Activated T-cell treated with anti-CD3 and anti-CD28 coated beads, Interleukin-2, amount 50 U/mL, for 72 hours (primary cell): ENCODE measurements at regions not wholly inside any gene's neighbourhood (a gene's known extent, or its start where the extent isn't known, plus 50 kb on each side); places are given as distances from the start of the nearest gene placed in this dataset.

Experiments
- ATAC-seq, 2 donors: fragments of 150-1000 bp; cut with Tn5 transposase; replicated peaks in 1 of 2; 2 replicates each; pipeline ENCODE4 v1.10.0; 2021; ENCODE audit warnings: moderate library complexity in 2 of 2, mild to moderate bottlenecking in 1 of 2
- DNase-seq, 2 donors: peaks; one replicate each; pipeline ENCODE4 v3.0.0; 2021 to 2022; ENCODE audit warnings: mixed read lengths in 1 of 2
- H3K27ac Mint-ChIP-seq: one replicate; pipeline ENCODE4 v1.8.0; 2022; ENCODE audit warnings: mild to moderate bottlenecking, moderate library complexity, mixed read lengths
- H3K27me3 Mint-ChIP-seq: one replicate; pipeline ENCODE4 v1.8.0; 2022; ENCODE audit warnings: low read depth, mixed read lengths
- H3K36me3 Mint-ChIP-seq, 2 donors: one replicate each; pipeline ENCODE4 v1.8.0; 2022; ENCODE audit warnings: mixed read lengths in 2 of 2, mild to moderate bottlenecking in 1 of 2; ENCODE audit not compliant: insufficient read depth in 2 of 2
- H3K4me1 Mint-ChIP-seq: one replicate; pipeline ENCODE4 v1.8.0; 2022; ENCODE audit warnings: low read depth, mixed read lengths
- H3K4me3 Mint-ChIP-seq, 2 donors: one replicate each; pipeline ENCODE4 v1.8.0; 2022; ENCODE audit warnings: mild to moderate bottlenecking in 2 of 2, mixed read lengths in 2 of 2, moderate library complexity in 2 of 2
- H3K9me3 Mint-ChIP-seq, 2 donors: one replicate each; pipeline ENCODE4 v1.8.0; 2022; ENCODE audit warnings: mixed read lengths in 2 of 2

GRCh38 chr6:103937389-103937788 is 922.3 kb downstream of the HACE1 start:
- H3K36me3 Mint-ChIP-seq: no peaks in the 10 kb centered on the region
- no peak overlapping the region for H3K27ac Mint-ChIP-seq
- DNase-seq (no peak), ATAC-seq (no peak)
- peaks cover 0 to 3% of the 10 kb centered on the region in 2 donors for H3K9me3 Mint-ChIP-seq
- no peak overlapping the region for H3K4me3 Mint-ChIP-seq
- no peaks in the 10 kb centered on the region for H3K27me3 Mint-ChIP-seq
- H3K4me1 Mint-ChIP-seq: no peaks in the 10 kb centered on the region

GRCh38 chr6:103925317-103925716 is 934.4 kb downstream of the HACE1 start:
- H3K4me1 Mint-ChIP-seq: no peaks in the 10 kb centered on the region
- H3K4me3 Mint-ChIP-seq: no peak overlapping the region
- ATAC-seq (no peak), DNase-seq (no peak)
- H3K27ac Mint-ChIP-seq: no peak overlapping the region
- H3K9me3 Mint-ChIP-seq: peaks cover 0 to 2% of the 10 kb centered on the region in 2 donors
- no peaks in the 10 kb centered on the region for H3K36me3 Mint-ChIP-seq
- H3K27me3 Mint-ChIP-seq: no peaks in the 10 kb centered on the region

GRCh38 chr6:103910018-103910417 is 949.7 kb downstream of the HACE1 start:
- H3K4me1 Mint-ChIP-seq: no peaks in the 10 kb centered on the region
- DNase-seq (no peak), ATAC-seq (no peak)
- no peak overlapping the region for H3K4me3 Mint-ChIP-seq
- no peaks in the 10 kb centered on the region for H3K27me3 Mint-ChIP-seq
- H3K9me3 Mint-ChIP-seq: peaks cover 6 to 10% of the 10 kb centered on the region in 2 donors
- no peaks in the 10 kb centered on the region for H3K36me3 Mint-ChIP-seq
- no peak overlapping the region for H3K27ac Mint-ChIP-seq

- DNase-seq (no peak), ATAC-seq (no peak)
- H3K4me1 Mint-ChIP-seq: no peaks in the 10 kb centered on the region
- H3K27me3 Mint-ChIP-seq: no peaks in the 10 kb centered on the region
- H3K4me3 Mint-ChIP-seq: no peak overlapping the region
- H3K36me3 Mint-ChIP-seq: no peaks in the 10 kb centered on the region
- peaks cover 6 to 10% of the 10 kb centered on the region in 2 donors for H3K9me3 Mint-ChIP-seq
- H3K27ac Mint-ChIP-seq: no peak overlapping the region
Measured at GRCh38 chr6:103908898-103909297, 950.8 kb downstream of the HACE1 start.

GRCh38 chr6:103895136-103895535 is 964.6 kb downstream of the HACE1 start:
- Mint-ChIP-seq H3K9me3 (peaks cover 4 to 7% of the 10 kb centered on the region in 2 donors), H3K36me3 (peaks cover 0 to 2% of the 10 kb centered on the region in 2 donors), H3K27ac (no peak overlapping the region), H3K27me3 (no peaks in the 10 kb centered on the region), H3K4me1 (no peaks in the 10 kb centered on the region), H3K4me3 (no peak overlapping the region)
- DNase-seq (no peak), ATAC-seq (no peak)

- Mint-ChIP-seq H3K9me3 (peaks cover 4 to 7% of the 10 kb centered on the region in 2 donors), H3K4me3 (no peak overlapping the region), H3K36me3 (peaks cover 0 to 2% of the 10 kb centered on the region in 2 donors), H3K27me3 (no peaks in the 10 kb centered on the region), H3K4me1 (no peaks in the 10 kb centered on the region), H3K27ac (no peak overlapping the region)
- ATAC-seq: no peak
- DNase-seq: no peak
Measured at GRCh38 chr6:103893141-103893581, 966.6 kb downstream of the HACE1 start.

GRCh38 chr6:103886951-103887350 is 972.8 kb downstream of the HACE1 start:
- H3K27ac Mint-ChIP-seq: no peak overlapping the region
- DNase-seq: no peak

GRCh38 chr6:103885446-103885845 is 974.3 kb downstream of the HACE1 start:
- ATAC-seq: no peak
- peaks cover 0 to 3% of the 10 kb centered on the region in 2 donors for H3K9me3 Mint-ChIP-seq
- no peak for DNase-seq
- H3K36me3 Mint-ChIP-seq: no peaks in the 10 kb centered on the region
- H3K4me3 Mint-ChIP-seq: no peak overlapping the region
- H3K4me1 Mint-ChIP-seq: no peaks in the 10 kb centered on the region
- H3K27ac Mint-ChIP-seq: no peak overlapping the region
- H3K27me3 Mint-ChIP-seq: no peaks in the 10 kb centered on the region

More at GRCh38 chr6:103886951-103887350, 972.8 kb downstream of the HACE1 start:
- peaks cover 3 to 5% of the 10 kb centered on the region in 2 donors for H3K9me3 Mint-ChIP-seq
- no peaks in the 10 kb centered on the region for H3K4me1 Mint-ChIP-seq
- no peak for ATAC-seq
- H3K36me3 Mint-ChIP-seq: no peaks in the 10 kb centered on the region
- no peaks in the 10 kb centered on the region for H3K27me3 Mint-ChIP-seq
- no peak overlapping the region for H3K4me3 Mint-ChIP-seq

- H3K27ac Mint-ChIP-seq: no peak overlapping the region
- ATAC-seq: no peak
- DNase-seq: no peak
- no peaks in the 10 kb centered on the region for H3K4me1 Mint-ChIP-seq
- no peaks in the 10 kb centered on the region for H3K36me3 Mint-ChIP-seq
- H3K9me3 Mint-ChIP-seq: peaks cover 2 to 5% of the 10 kb centered on the region in 2 donors
- no peaks in the 10 kb centered on the region for H3K27me3 Mint-ChIP-seq
- no peak overlapping the region for H3K4me3 Mint-ChIP-seq
Measured at GRCh38 chr6:103879800-103880199, 979.9 kb downstream of the HACE1 start.

GRCh38 chr6:103875221-103875620 is 984.5 kb downstream of the HACE1 start:
- Mint-ChIP-seq H3K27me3 (no peaks in the 10 kb centered on the region), H3K4me3 (no peak overlapping the region), H3K4me1 (no peaks in the 10 kb centered on the region), H3K36me3 (no peaks in the 10 kb centered on the region), H3K27ac (no peak overlapping the region), H3K9me3 (peaks cover 3 to 5% of the 10 kb centered on the region in 2 donors)
- ATAC-seq: no peak
- DNase-seq: no peak

GRCh38 chr6:103874575-103874974 is 985.1 kb downstream of the HACE1 start:
- DNase-seq (no peak), ATAC-seq (no peak)
- no peak overlapping the region for H3K27ac Mint-ChIP-seq
- no peaks in the 10 kb centered on the region for H3K36me3 Mint-ChIP-seq
- no peaks in the 10 kb centered on the region for H3K4me1 Mint-ChIP-seq
- no peak overlapping the region for H3K4me3 Mint-ChIP-seq
- peaks cover 3 to 5% of the 10 kb centered on the region in 2 donors for H3K9me3 Mint-ChIP-seq
- H3K27me3 Mint-ChIP-seq: no peaks in the 10 kb centered on the region

GRCh38 chr6:103872678-103873077 is 987.0 kb downstream of the HACE1 start:
- H3K9me3 Mint-ChIP-seq: peaks cover 5 to 7% of the 10 kb centered on the region in 2 donors
- no peaks in the 10 kb centered on the region for H3K36me3 Mint-ChIP-seq
- H3K4me1 Mint-ChIP-seq: no peaks in the 10 kb centered on the region
- H3K27ac Mint-ChIP-seq: no peak overlapping the region
- H3K4me3 Mint-ChIP-seq: no peak overlapping the region
- DNase-seq (no peak), ATAC-seq (no peak)
- H3K27me3 Mint-ChIP-seq: no peaks in the 10 kb centered on the region

- no peaks in the 10 kb centered on the region for H3K36me3 Mint-ChIP-seq
- no peak for DNase-seq
- H3K27me3 Mint-ChIP-seq: no peaks in the 10 kb centered on the region
- no peak for ATAC-seq
- H3K27ac Mint-ChIP-seq: no peak overlapping the region
- no peak overlapping the region for H3K4me3 Mint-ChIP-seq
- H3K9me3 Mint-ChIP-seq: peaks cover 5 to 8% of the 10 kb centered on the region in 2 donors
- no peaks in the 10 kb centered on the region for H3K4me1 Mint-ChIP-seq
Measured at GRCh38 chr6:103872233-103872632, 987.5 kb downstream of the HACE1 start.

- Mint-ChIP-seq H3K27ac (no peak overlapping the region), H3K4me1 (no peaks in the 10 kb centered on the region), H3K9me3 (peaks cover 2 to 8% of the 10 kb centered on the region in 2 donors), H3K27me3 (no peaks in the 10 kb centered on the region), H3K36me3 (no peaks in the 10 kb centered on the region), H3K4me3 (no peak overlapping the region)
- DNase-seq (no peak), ATAC-seq (no peak)
Measured at GRCh38 chr6:103870970-103871369, 988.7 kb downstream of the HACE1 start.
